GM18520 (cell line): ENCODE measurements at regions not wholly inside any gene's neighbourhood (a gene's known extent, or its start where the extent isn't known, plus 50 kb on each side); places are given as distances from the start of the nearest gene placed in this dataset.

Experiments
- ATAC-seq: cut with Tn5 transposase; IDR thresholded peaks from one replicate; pipeline ENCODE4 v1.9.1; 2021; ENCODE audit not compliant: unreplicated experiment

DNA sequence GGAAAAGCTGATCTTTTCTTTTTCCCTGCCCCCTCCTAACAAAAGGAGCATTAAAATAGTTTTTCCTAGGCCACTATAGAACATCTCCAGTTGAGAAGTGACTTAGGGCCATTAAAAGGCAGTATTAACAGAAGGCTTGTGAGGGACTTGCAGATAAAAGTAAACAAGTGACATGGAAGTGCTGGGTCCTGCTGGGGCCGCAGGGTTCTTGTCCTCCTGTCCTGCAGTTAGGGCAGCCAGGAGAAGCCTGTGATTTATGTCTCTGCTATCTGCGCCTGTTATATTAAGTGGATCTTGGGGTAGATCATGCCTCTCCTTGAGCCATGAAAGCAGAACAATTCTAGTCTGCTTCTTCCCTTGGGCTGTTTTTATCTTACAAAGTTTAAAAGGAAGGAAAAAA is 271.4 kb upstream of the C11orf87 start:
- no peak for ATAC-seq

DNA sequence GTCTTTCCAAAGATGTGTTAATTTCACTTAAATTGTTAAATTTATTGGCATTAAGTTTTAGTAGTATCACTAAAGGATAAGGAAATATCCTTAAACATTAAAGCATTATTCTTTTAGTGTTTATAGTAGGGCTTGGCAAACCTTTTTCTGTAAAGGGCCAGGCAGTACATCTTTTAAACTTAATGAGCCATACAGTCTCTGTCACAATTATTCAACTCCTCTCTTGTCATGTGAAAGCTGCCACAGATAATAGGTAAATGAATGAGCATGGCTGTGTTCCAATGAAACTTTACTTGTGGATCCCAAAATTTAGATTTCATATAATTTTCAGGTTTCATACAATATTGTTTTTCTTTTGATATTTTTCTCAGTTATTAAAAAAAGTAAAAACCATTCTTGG is 268.2 kb upstream of the C11orf87 start:
- ATAC-seq: no peak

DNA sequence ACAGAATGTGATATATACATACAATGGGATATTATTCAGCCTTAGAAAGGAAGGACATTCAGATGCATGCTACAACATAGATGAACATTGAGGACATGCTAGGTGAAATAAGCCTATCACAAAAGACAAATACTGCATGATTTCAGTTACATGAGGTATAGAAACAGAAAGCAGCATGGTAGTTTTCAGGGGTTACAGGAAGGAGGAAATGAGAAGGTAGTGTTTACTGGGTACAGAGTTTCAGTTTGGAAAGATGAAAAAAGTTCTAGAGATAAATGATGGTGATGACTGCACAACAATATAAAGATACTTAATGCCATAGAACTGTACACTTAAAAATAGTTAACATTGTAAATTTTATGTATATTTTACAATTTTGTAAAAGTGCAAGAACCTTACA is 266.7 kb upstream of the C11orf87 start:
- no peak for ATAC-seq

DNA sequence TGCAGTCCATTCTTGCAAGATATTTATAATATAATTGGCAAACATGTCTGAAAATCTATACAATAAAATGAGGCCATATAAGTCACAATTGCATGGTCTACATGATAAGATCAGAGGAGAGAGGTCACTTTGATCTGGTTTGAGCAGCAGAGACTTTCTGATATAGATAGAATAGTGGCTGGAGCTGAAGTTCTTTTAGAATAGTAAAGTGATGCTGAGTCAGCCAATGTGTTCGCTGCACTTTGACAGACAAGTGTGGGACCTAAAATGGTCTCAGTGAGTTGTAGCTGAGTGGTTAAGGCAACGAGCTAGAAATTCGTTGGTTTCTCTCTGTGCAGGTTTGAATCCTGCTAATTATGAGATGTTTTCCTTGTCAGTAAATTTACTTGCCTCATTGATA is 257.0 kb upstream of the C11orf87 start:
- ATAC-seq: no peak

DNA sequence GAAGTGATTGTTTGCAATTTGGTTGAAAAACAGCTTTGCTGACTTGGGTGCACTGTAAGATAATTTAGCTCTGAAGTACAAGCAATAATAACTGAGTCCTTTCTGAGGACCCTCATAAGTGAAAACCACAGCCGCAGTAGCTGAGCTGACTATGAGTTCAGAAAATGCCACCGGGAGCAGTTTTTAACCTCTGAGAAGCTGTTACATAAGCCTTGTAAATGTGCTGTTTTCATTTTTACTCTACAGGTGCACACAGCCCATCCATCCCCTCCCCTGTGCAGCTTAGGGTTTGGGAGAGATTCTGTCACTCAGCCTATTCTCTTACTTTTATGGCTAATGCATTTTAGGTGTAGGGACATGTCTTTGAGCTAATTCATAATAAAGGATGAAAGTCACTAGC is 255.5 kb upstream of the C11orf87 start:
- ATAC-seq: no peak

DNA sequence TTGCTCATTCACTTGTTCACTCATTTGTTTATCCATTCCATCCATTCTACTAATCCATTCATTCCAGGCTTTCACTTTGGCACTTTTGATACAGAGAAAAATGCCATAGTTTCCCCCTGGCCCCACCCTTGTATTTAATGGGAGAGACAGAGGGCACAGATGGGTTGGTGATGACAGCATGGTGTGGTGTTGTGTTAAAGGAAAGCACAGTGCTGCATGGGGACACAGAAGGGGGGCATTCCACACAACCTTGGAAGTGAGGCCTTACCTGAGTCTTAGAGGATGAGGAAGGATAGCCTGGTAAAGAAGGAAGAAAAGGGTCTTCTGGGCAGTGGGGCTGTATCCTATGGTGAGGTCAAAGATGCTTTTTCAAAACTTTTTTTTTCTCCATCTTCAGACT is 248.5 kb upstream of the C11orf87 start:
- no peak for ATAC-seq

DNA sequence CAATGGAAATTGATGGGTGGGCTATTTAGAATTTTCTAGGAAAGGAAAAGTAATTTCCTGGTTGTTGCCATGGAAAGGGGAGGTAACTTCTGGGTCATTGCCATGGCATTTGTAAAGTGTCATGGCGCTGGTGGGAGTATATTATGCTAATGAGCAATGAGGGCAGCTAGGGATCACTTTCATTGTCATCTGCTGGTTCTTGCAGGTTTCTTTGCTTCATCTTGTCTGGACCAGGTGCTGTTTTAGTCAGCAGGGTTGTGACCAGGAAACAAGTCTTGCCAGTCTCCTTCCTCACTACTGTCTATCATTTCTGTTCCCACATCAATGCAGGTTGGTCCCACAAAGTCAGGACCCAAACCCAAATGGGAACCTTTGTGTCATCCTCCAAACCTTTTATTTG is 237.6 kb upstream of the C11orf87 start:
- ATAC-seq: no peak

DNA sequence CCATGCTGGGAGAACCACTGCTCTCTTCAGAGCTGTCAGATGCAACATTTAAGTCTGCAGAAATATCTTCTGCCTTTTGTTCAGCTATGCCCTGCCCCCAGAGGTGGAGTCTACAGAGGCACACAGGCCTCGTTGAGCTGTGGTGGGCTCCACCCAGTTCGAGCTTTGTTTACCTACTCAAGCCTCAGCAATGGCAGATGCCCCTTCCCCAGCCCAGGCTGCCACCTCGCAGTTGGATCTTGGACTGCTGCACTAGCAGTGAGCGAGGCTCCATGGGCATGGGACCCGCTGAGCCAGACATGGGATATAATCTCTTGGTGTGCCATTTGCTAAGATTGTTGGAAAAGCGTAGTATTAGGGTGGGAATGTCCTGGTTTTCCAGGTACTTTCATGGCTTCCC is 229.1 kb upstream of the C11orf87 start:
- ATAC-seq: no peak

DNA sequence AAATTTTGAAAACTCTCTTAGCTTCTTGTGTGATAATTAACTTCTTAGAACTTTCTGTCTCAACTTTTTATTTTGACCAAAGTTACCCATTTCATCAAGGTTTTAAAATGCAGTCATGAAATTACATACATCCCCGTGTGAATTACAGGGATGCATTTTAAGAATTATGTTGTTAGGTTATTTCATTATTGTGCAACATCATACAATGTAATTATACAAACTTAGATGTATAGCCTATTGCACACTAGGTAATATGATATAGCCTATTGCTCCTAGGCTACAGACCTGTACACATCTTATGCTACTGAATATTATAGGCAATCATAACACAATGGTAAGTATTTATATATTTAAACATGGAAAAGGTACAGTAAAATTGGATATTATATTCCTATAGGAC is 228.1 kb upstream of the C11orf87 start:
- no peak for ATAC-seq

DNA sequence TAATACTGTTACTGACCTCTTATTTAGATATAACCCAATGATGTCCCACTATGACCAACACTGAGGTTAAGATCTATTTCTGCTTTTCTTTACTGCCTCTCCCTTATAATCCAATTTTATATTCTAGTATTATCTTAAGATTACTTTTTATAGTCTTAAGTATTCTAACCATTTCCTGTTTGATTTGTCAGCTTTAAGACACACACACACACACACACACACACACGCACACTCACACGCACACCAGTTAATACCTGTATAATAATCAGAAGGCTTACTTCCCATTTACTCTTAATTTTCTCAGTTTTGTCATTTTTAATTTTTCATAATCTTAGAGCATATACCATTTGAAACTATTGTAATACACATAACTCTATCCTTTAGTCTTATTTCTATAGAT is 226.0 kb upstream of the C11orf87 start:
- ATAC-seq: no peak

DNA sequence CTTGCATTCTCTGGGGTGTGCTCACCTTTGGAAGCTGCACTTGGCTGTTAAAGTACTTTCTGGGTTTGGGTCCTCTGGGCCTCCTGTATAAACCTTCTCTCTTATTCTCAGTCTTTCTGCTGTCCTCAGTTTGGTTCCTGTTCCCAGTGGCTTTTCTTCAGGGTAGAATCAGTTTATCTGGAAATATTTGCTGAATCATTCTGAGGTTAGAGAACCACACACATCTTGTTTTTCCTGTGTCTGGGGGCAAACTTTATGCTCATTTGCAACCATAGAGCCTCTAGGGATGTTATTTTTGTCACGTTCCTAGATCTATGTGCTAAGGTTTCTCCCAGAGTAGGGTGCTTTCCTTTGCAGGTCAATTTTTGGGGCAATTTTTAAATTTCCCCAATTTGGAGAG is 224.3 kb upstream of the C11orf87 start:
- no peak for ATAC-seq

DNA sequence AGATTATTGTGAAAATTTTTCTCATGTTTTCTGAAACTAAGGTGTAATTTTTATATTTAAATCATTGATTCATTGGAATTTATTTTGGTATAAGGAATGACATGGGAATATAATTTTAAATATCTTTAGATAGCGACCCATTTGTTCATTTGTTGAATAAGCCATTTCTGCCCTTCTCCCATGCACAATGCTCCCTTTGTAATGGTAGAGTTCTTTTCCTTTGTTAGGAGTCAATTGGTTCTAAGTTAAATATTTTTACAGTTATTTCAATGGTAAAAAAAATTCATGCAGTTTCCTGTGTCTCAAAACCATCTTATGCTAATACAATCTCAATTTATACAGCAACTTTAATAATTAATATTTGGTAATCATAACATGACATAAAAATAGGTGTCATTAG is 218.8 kb upstream of the C11orf87 start:
- ATAC-seq: no peak

DNA sequence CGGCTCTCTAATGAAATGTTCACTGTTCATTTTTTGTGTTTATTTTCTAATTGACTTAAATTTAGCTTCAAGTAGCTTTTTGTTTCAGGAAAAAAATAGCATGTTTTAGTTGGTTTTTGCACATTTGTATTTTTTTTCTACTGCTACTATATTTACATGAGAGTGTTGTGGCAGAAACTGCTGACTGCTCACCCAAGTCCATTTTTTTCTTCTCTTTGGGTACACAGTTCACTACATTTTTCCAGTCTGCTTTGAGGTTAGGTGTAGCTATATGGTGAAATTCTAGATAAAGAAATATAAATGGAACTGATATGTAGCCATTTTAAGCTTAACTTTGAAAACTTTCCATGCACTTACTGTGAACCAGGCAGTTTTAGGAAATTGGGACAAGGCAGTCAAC is 216.7 kb upstream of the C11orf87 start:
- ATAC-seq: no peak

DNA sequence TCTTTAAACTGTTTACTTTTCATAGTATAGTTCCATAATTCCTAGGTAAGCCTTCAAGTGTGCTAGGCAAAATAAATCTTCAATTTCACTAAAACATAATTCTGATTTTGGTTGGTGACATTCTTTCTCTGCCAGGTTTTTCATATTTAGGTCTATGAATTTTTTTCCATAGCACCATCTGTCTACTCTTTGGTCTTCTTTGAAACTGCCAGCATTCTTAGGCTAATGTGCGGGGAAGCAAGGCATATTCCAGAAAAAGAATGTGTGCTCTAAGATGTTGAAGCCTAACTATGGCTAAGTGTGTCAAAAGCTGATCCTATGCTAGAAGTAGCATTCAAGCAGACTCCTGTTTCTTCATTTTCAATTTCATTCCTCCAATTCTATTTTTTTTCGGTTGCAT is 213.9 kb upstream of the C11orf87 start:
- ATAC-seq: no peak

DNA sequence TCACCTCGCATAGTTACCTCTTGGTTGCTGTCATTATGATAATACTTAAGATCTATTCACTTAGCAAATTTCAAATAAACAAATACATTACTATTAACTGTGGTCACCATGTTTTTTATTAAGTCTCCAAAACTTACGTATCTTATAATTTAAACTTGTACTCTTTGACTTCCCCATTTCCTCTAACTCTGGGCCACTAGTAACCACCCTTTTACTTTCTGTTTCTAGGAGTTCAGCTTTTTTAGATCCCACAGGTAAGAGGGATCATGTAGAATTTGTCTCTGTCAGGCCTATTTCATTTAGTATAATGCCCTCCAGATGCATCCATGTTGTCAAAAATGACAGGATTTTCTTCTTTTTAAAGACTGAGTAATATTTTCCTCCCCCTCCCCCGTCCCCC is 212.4 kb upstream of the C11orf87 start:
- no peak for ATAC-seq

DNA sequence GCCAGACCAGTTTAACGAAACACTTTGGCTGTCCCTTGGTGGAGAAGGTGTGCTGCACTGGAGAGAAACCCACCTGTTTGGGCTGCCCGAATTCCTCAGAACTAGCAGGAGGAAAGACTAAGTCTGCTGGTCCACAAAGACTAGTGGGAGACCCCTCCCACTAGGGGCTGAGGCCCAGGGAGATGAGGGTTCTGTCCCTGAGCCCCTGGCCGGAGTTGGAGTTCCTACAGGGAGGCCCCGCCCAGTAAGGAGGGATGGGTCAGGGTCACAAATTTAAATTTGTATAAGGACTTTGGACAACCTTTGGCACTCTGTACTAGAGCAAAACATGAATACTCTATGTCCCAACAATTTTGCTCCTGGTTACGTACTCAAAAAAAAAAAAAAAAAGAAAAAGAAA is 200.8 kb upstream of the C11orf87 start:
- ATAC-seq: no peak

DNA sequence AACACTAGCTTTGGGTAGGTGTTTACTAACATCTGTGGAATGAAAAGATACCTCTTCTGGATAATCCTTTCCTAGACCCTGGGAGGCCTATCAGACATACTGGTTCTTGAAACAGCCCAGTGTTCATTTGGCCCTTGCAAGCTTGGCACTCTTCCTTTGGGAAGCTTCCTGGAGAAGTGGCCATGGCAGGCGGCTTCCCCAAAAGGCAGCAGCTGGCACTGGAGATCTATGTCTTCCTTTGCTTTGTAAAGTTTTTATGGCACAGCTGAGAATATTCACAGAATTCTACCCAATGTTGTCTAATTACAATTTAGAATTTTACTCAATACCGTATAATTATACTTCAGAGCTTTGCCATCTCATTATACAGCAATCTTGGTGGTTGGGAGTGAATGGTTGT is 199.2 kb upstream of the C11orf87 start:
- no peak for ATAC-seq

DNA sequence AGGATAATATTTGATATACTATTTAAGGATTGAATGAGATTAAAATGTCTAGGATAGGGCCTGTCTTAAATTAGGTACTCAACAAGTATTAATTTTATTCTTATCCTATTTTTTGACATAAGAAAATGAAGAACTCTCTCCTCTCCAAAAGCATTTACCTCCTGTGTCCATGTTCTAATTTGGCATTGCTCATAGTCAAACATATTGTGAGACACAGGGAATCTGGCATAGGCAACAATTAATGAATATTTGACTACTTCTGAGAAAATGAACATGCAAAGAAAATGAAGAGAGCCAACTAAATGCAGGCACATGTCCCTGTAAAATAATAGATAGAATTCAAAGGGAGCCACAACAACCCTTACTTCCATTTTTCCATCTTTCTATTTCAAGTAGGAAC is 198.5 kb upstream of the C11orf87 start:
- ATAC-seq: no peak

DNA sequence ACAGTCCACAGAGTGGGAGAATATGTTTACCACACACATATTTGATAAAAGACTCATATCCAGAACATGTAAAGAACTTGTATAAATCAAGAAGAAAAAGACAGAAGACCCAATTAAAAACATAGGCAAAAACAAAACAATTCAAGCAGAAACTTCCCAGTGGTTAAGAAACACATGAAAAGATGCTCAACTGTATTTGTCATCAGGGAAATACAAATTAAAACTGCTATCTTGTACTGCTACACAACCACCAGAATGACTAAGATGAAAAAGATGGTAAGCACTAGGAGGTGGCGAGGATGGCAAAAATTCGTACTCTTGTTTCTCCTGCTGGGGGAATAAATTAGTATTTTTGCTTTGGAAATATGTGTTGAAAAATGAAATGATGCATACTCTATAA is 192.3 kb upstream of the C11orf87 start:
- ATAC-seq: no peak

DNA sequence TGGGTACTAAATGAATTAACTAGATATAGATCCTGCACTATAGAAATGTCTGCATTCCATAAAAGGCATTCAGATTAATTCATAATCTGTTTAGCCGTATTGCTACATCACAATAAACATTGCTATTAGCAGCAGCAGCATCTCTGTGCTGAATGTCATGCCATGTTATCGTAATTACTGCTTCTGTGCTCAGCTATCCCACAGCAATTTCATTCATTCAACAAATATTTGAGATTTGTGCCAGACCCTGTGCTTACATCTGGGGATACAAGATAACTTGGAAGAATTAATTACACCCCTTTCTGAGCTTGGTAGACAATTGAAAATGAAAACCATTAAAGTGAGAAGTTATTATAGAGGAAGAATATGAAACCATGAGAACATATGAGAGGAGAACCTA is 185.8 kb upstream of the C11orf87 start:
- no peak for ATAC-seq

DNA sequence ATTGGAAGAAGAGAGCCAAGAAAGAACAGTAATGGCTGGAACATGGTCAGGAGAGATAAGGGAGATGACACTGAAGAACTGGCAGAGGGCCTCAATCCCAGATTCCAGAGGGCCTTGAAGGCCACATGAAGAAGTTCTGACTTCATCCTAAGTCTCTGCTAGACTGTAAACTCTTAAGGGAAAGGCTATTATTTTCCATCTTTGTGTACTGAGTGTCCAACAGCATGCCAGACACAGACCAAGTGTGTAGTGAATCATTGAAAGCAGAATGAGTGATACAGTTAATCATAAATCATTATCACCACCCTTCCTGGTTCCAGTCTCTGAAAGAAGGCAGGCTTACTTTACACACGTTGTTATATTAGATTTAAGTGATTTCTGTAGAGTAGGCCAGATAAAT is 185.3 kb upstream of the C11orf87 start:
- no peak for ATAC-seq

DNA sequence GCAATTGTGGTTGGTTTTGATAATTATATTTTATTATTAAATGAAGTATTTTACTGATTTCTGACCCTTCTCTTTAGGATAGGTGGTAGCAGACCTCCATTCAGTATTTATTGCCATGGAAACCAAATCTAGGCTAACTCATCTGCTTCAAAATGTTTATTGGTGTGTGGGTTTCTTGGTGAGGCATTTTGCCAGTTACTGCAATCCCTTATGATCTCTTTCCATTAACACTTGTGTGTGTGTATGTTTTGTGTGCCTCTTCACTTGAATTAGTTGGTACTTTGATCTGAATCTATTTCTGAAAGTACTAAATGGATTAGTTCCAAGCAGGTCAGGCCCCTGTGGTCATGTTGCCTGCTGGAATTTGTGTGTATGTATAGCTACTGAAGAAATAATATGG is 184.4 kb upstream of the C11orf87 start:
- ATAC-seq: no peak

DNA sequence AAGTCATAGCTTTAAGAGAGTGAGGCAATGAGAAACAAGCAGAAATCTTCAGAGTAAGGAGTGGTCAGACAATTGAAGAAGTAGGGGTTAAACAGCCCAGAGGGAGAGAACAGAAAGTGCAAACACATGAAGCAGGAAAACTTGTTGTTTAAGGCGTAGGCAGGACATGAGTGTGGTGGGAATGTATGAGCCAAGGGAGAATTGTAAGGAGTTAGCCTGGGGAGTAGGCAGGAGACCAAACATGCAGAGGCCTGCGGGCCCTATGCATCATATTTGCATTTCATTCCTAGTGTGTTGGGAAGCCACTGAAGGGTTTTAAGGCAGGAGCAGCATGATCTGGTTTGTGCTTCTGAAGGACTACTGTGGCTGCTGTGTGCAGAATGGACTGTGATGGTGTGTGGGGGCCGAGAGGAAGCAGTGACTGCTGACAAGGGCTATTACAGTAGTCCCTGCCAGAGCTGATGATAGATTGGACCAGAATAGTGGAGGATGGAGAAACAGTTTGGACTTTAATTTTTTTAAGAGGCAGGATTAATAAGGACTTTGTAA is 179.9 kb upstream of the C11orf87 start:
- ATAC-seq: no peak

DNA sequence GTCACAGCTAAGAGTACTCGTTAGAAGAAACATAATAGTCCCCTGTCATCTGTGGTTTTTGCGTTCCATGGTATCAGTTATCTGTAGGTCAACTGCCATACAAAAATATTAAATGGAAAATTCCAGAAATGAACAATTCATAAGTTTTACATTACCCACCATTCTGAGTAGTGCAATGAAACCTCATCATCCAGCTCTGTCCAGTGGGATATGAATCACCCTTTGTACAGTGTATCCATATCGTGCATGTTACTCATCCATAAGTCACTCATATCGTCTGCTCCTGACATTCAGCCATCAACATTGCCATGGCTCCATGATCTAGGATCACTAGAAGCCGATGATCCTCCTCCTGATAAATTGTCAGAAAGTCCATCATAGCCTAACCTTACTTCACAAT is 174.9 kb upstream of the C11orf87 start:
- no peak for ATAC-seq
